Fibroblast of lung (primary cell): ENCODE measurements at regions not wholly inside any gene's neighbourhood (a gene's known extent, or its start where the extent isn't known, plus 50 kb on each side); places are given as distances from the start of the nearest gene placed in this dataset.

ENCODE experiments used
- DNase-seq, 2 donors: peaks; one replicate each; pipeline versions ENCODE4 v3.0.0 to v3.0.0-alpha.2; 2010; ENCODE audit warnings: low read depth in 2 of 2
- H2AFZ ChIP-seq: 2 replicates; pipeline ENCODE4 v1.5.1; 2012; ENCODE audit warnings: low read length, control low read depth, inconsistent platforms
- H3K27ac ChIP-seq: 2 replicates; pipeline ENCODE4 v1.5.1; 2011; ENCODE audit warnings: low read length, control low read depth; ENCODE audit not compliant: insufficient read depth
- H3K27me3 ChIP-seq: 2 replicates; pipeline ENCODE4 v1.5.1; 2011; ENCODE audit warnings: mild to moderate bottlenecking, low read length; ENCODE audit not compliant: control insufficient read depth, insufficient read depth
- H3K36me3 ChIP-seq: 2 replicates; pipeline ENCODE4 v1.5.1; 2011; ENCODE audit warnings: low read length; ENCODE audit not compliant: control insufficient read depth, insufficient read depth
- H3K4me1 ChIP-seq: 2 replicates; pipeline ENCODE4 v1.5.1; 2011; ENCODE audit warnings: low read length; ENCODE audit not compliant: control insufficient read depth, insufficient read depth; ENCODE audit errors: extremely low read depth
- H3K4me2 ChIP-seq: 2 replicates; pipeline ENCODE4 v1.5.1; 2011; ENCODE audit warnings: low read length, control low read depth; ENCODE audit not compliant: insufficient read depth; ENCODE audit errors: extremely low read depth
- H3K4me3 ChIP-seq, 4 experiments: fragments of 200-600 bp in 1 of 4; sonication (generic) in 1 of 4; replicated peaks in 1 of 4; 2 replicates each; pipeline ENCODE4 v1.5.1; 2011 to 2016; ENCODE audit warnings: low read length in 4 of 4, low read depth in 3 of 4, mild to moderate bottlenecking in 3 of 4, control low read depth in 2 of 4, inconsistent platforms in 1 of 4, mixed read lengths in 1 of 4; ENCODE audit not compliant: insufficient read depth in 1 of 4; ENCODE audit errors: control extremely low read depth in 1 of 4
- H3K79me2 ChIP-seq: 2 replicates; pipeline ENCODE4 v1.5.1; 2012; ENCODE audit warnings: mild to moderate bottlenecking, low read length, inconsistent platforms; ENCODE audit not compliant: control insufficient read depth, insufficient read depth
- H3K9ac ChIP-seq: 2 replicates; pipeline ENCODE4 v1.5.1; 2011; ENCODE audit warnings: mild to moderate bottlenecking, low read length, control low read depth; ENCODE audit not compliant: insufficient read depth
- H3K9me3 ChIP-seq: 2 replicates; pipeline ENCODE4 v1.5.1; 2012; ENCODE audit warnings: low read depth, low read length; ENCODE audit not compliant: control insufficient read depth, insufficient read depth
- H4K20me1 ChIP-seq: 2 replicates; pipeline ENCODE4 v1.5.1; 2011; ENCODE audit warnings: low read length; ENCODE audit not compliant: control insufficient read depth, insufficient read depth; ENCODE audit errors: extremely low read depth
- EZH2 ChIP-seq: IDR thresholded peaks from 2 replicates; pipeline ENCODE4 v1.5.1; 2012; ENCODE audit warnings: low read length, control low read depth, mild to moderate bottlenecking; ENCODE audit errors: missing control alignments
- TF ChIP-seq, protein P1 (sequence below), 2 donors: IDR thresholded peaks in 1 of 2; conservative IDR thresholded peaks in 1 of 2; 1 replicate in 1 of 2; 2 replicates in 1 of 2; pipeline ENCODE4 v1.5.1; 2011 to 2012; ENCODE audit warnings: low read length in 2 of 2, control low read depth in 1 of 2, inconsistent platforms in 1 of 2, low read depth in 1 of 2, mild to moderate bottlenecking in 1 of 2

DNA sequence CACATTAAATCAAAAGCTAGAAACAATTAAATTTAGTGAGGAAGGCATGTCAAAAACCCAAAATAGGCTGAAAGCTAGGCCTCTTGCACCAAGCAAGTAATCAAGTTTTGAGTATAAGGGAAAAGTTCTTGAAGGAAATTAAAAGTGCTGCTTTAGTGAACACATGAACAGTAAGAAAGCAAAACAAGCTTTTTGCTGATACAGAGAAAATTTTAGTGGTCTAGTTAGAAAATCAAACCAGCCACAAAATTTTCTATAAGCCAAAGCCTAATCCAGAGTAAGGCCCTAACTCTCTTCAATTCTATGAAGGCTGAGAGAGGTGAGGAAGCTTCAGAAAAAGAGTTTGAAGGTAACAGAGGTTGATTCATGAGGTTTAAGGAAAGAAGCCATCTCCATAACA lies 116.2 kb downstream of the CYB561 start:
- no peak overlapping the region for H3K4me3 ChIP-seq
- H3K36me3 ChIP-seq = no peaks in the 10 kb centered on the region
- H3K27ac ChIP-seq = no peak overlapping the region
- no peaks in the 10 kb centered on the region for H4K20me1 ChIP-seq
- no peaks in the 10 kb centered on the region for H3K27me3 ChIP-seq
- H3K79me2 ChIP-seq = no peaks in the 10 kb centered on the region
- H2AFZ ChIP-seq = no peak overlapping the region
- no peak overlapping the region for H3K4me2 ChIP-seq
- no peaks in the 10 kb centered on the region for H3K9me3 ChIP-seq
- no peaks in the 10 kb centered on the region for H3K4me1 ChIP-seq
- TF ChIP-seq, protein P1, sequence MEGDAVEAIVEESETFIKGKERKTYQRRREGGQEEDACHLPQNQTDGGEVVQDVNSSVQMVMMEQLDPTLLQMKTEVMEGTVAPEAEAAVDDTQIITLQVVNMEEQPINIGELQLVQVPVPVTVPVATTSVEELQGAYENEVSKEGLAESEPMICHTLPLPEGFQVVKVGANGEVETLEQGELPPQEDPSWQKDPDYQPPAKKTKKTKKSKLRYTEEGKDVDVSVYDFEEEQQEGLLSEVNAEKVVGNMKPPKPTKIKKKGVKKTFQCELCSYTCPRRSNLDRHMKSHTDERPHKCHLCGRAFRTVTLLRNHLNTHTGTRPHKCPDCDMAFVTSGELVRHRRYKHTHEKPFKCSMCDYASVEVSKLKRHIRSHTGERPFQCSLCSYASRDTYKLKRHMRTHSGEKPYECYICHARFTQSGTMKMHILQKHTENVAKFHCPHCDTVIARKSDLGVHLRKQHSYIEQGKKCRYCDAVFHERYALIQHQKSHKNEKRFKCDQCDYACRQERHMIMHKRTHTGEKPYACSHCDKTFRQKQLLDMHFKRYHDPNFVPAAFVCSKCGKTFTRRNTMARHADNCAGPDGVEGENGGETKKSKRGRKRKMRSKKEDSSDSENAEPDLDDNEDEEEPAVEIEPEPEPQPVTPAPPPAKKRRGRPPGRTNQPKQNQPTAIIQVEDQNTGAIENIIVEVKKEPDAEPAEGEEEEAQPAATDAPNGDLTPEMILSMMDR (conservative IDR thresholded peaks at IDR 0.05 in 1 of 2, IDR thresholded peaks at IDR 0.05 in 1 of 2; ENCODE audit: low read depth in 1 of 2, low read length in 2 of 2) = no peak
- no peak for TF ChIP-seq EZH2
- DNase-seq = no peak
- H3K9ac ChIP-seq = no peak overlapping the region

DNA sequence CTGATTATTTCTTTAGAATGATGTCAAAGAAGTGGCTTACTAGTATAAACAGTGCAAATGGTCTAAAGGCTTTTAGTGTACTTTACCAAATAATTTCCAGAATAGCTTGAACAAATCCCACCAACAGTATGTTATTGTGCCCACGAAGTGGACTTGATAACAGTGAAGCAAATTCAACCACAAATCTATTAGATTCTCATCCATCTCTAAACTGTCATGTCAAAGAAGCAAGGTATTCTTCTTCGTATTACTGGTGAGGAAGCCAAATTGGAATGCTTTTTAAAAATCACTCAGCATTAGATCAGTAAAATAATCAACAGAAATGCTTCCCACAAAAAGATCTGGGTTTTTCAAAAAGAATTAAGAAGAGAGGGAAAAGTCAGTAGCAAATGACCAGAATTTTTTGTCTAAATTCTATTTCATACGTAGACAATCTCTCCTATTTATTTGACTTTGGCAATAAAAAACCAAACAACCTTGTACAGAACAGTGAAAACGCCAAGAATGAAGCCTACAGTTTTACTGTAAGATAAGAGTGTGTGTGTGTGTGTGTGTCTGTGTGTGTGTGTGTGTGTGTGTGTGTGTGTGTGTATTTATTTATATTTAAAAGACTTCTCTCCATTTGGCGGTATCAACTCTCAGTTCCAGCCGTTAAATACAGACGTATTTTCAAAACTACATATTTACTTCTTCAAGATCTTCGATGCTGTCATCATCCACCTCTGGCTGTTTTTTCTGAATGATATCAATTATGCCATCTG lies 114.6 kb downstream of the CYB561 start:
- Histone ChIP-seq H3K36me3 (no peaks in the 10 kb centered on the region), H3K4me1 (no peaks in the 10 kb centered on the region), H3K9me3 (no peaks in the 10 kb centered on the region), H3K27ac (no peak overlapping the region), H3K79me2 (no peaks in the 10 kb centered on the region), H3K9ac (no peak overlapping the region), H2AFZ (no peak overlapping the region), H3K4me3 (no peak overlapping the region), H4K20me1 (no peaks in the 10 kb centered on the region), H3K27me3 (no peaks in the 10 kb centered on the region), H3K4me2 (peak overlapping the region; percentile 25)
- DNase-seq = peak; percentile 42 to 58
- no peak for TF ChIP-seq EZH2
- TF ChIP-seq, protein P1 (conservative IDR thresholded peaks at IDR 0.05 in 1 of 2, IDR thresholded peaks at IDR 0.05 in 1 of 2; ENCODE audit: low read depth in 1 of 2, low read length in 2 of 2) = no peak

DNA sequence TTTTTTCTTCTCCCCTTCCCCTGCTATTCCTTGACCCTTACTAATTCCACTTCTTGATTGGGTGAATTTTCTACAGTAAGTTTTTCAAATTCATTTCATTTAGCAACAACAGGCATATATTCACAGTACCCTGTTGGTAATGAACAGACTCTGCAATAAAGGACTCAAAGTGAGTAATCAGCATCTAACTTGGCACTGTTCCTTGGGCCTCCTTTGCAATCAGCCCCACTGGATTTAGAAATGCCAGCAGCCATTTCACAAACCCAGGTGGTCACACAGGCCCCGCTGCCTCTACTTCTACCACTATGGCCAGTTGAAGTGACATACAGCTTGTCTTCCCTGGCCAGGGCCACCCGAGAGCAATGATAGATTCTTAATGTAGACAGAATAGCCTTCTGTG lies 113.8 kb downstream of the CYB561 start:
- TF ChIP-seq, protein P1 (conservative IDR thresholded peaks at IDR 0.05 in 1 of 2, IDR thresholded peaks at IDR 0.05 in 1 of 2; ENCODE audit: low read depth in 1 of 2, low read length in 2 of 2) = no peak
- no peak for TF ChIP-seq EZH2
- Histone ChIP-seq H3K79me2 (no peaks in the 10 kb centered on the region), H3K9ac (no peak overlapping the region), H3K4me3 (no peak overlapping the region), H3K36me3 (no peaks in the 10 kb centered on the region), H4K20me1 (no peaks in the 10 kb centered on the region), H3K4me1 (no peaks in the 10 kb centered on the region), H2AFZ (no peak overlapping the region), H3K4me2 (no peak overlapping the region), H3K27me3 (no peaks in the 10 kb centered on the region), H3K9me3 (no peaks in the 10 kb centered on the region), H3K27ac (no peak overlapping the region)
- peak; percentile 33 to 48 for DNase-seq
